H1 (cell line): ENCODE measurements at regions not wholly inside any gene's neighbourhood (a gene's known extent, or its start where the extent isn't known, plus 50 kb on each side); places are given as distances from the start of the nearest gene placed in this dataset.

Experiments used
- BRCA1 ChIP-seq: IDR thresholded peaks from 2 replicates; pipeline ENCODE4 v1.6.1; 2012; ENCODE audit warnings: low read depth, low read length, improper control_type of control experiment
- CHD1 ChIP-seq: IDR thresholded peaks from 2 replicates; pipeline ENCODE4 v1.6.1; 2012; ENCODE audit warnings: low read depth, low read length, improper control_type of control experiment
- CTCF ChIP-seq, 3 experiments: IDR thresholded peaks; 1 replicate in 2 of 3; 2 replicates in 1 of 3; pipeline versions ENCODE4 v1.5.1 to v1.6.1; 2011; ENCODE audit warnings: low read length in 3 of 3, mild to moderate bottlenecking in 3 of 3, inconsistent platforms in 2 of 3, low read depth in 1 of 3, moderate library complexity in 1 of 3; ENCODE audit not compliant: insufficient read depth in 1 of 3; ENCODE audit errors: control extremely low read depth in 1 of 3
- EZH2 ChIP-seq: fragments of 200-600 bp; sonication (generic); IDR thresholded peaks from 2 replicates; pipeline ENCODE4 v1.7.1; 2012; ENCODE audit warnings: low read depth, mild to moderate bottlenecking, moderate library complexity, low read length, inconsistent platforms; ENCODE audit not compliant: severe bottlenecking
- FOSL1 ChIP-seq: IDR thresholded peaks from 2 replicates; pipeline ENCODE4 v1.6.1; 2011; ENCODE audit warnings: mild to moderate bottlenecking, low read depth, low read length, moderate library complexity; ENCODE audit not compliant: insufficient read depth
- GABPA ChIP-seq: IDR thresholded peaks from 2 replicates; pipeline ENCODE4 v1.6.1; 2011; ENCODE audit warnings: mild to moderate bottlenecking, low read length, moderate library complexity, borderline replicate concordance; ENCODE audit not compliant: insufficient read depth
- MAX ChIP-seq: IDR thresholded peaks from 2 replicates; pipeline ENCODE4 v1.6.1; 2012; ENCODE audit warnings: inconsistent platforms
- SP4 ChIP-seq: IDR thresholded peaks from 2 replicates; pipeline ENCODE4 v1.6.1; 2012; ENCODE audit warnings: low read length, inconsistent platforms

- no peak for TF ChIP-seq EZH2
- TF ChIP-seq CTCF (IDR thresholded peaks at IDR 0.05; ENCODE audit: control extremely low read depth in 1 of 3, insufficient read depth in 1 of 3, low read depth in 1 of 3, low read length in 3 of 3), result no peak
- no peak for TF ChIP-seq CHD1
- TF ChIP-seq MAX, result no peak
- TF ChIP-seq SP4, result no peak
- TF ChIP-seq FOSL1, result no peak
- no peak for TF ChIP-seq BRCA1
- no peak for TF ChIP-seq GABPA
Observed at GRCh38 chrX:7689791-7690412, 153.1 kb upstream of the VCX start.
